GM19043 (cell line): ENCODE measurements at regions not wholly inside any gene's neighbourhood (a gene's known extent, or its start where the extent isn't known, plus 50 kb on each side); places are given as distances from the start of the nearest gene placed in this dataset.

ENCODE experiments used
- ATAC-seq: cut with Tn5 transposase; IDR thresholded peaks from one replicate; pipeline ENCODE4 v1.9.1; 2021; ENCODE audit warnings: low read depth; ENCODE audit not compliant: unreplicated experiment

- no peak for ATAC-seq
Observed at GRCh38 chr18:45403341-45404049, 211.8 kb upstream of the SLC14A2 start.

- ATAC-seq, result no peak
Observed at GRCh38 chr18:45408218-45408617, 207.1 kb upstream of the SLC14A2 start.

- no peak for ATAC-seq
Observed at GRCh38 chr18:45409971-45410370, 205.3 kb upstream of the SLC14A2 start.

GRCh38 chr18:45412577-45412976, 202.7 kb upstream of the SLC14A2 start:
- no peak for ATAC-seq

- ATAC-seq, result no peak
Observed at GRCh38 chr18:45413180-45413836, 202.0 kb upstream of the SLC14A2 start.

GRCh38 chr18:45415614-45416013, 199.7 kb upstream of the SLC14A2 start:
- no peak for ATAC-seq

- ATAC-seq, result no peak
Observed at GRCh38 chr18:45416168-45416567, 199.1 kb upstream of the SLC14A2 start.

- no peak for ATAC-seq
Observed at GRCh38 chr18:45417392-45417791, 197.9 kb upstream of the SLC14A2 start.

GRCh38 chr18:45423659-45424058, 191.6 kb upstream of the SLC14A2 start:
- ATAC-seq, result no peak

- ATAC-seq, result no peak
Observed at GRCh38 chr18:45430041-45430440, 185.2 kb upstream of the SLC14A2 start.

GRCh38 chr18:45435810-45436209, 179.5 kb upstream of the SLC14A2 start:
- no peak for ATAC-seq

- ATAC-seq, result no peak
Observed at GRCh38 chr18:45437366-45437765, 177.9 kb upstream of the SLC14A2 start.

- no peak for ATAC-seq
Observed at GRCh38 chr18:45439851-45440645, 175.2 kb upstream of the SLC14A2 start.

GRCh38 chr18:45441110-45441847, 174.0 kb upstream of the SLC14A2 start:
- ATAC-seq, result no peak

GRCh38 chr18:45444040-45444439, 171.2 kb upstream of the SLC14A2 start:
- ATAC-seq, result no peak

- no peak for ATAC-seq
Observed at GRCh38 chr18:45447355-45448265, 167.7 kb upstream of the SLC14A2 start.

GRCh38 chr18:45448871-45449270, 166.4 kb upstream of the SLC14A2 start:
- no peak for ATAC-seq

GRCh38 chr18:45449418-45450227, 165.7 kb upstream of the SLC14A2 start:
- no peak for ATAC-seq
